ENCODE measurements at regions not wholly inside any gene's neighbourhood (a gene's known extent, or its start where the extent isn't known, plus 50 kb on each side); places are given as distances from the start of the nearest gene placed in this dataset.

- DNase-seq (ENCODE audit: low read depth): no peak
- no peak for TF ChIP-seq CTCF (conservative IDR thresholded peaks at IDR 0.05; ENCODE audit: control insufficient read depth, insufficient read depth, low read depth, low read length)
- no peak overlapping the region for H3K4me3 ChIP-seq (ENCODE audit: control insufficient read depth, low read depth, low read length)
Observed at GRCh38 chr13:107582171-107582570, 633.2 kb downstream of the LIG4 start.

GRCh38 chr13:107580741-107581412 lies 634.5 kb downstream of the LIG4 start:
- no peak for DNase-seq (ENCODE audit: low read depth)
- no peak overlapping the region for H3K4me3 ChIP-seq (ENCODE audit: control insufficient read depth, low read depth, low read length)
- no peak for TF ChIP-seq CTCF (conservative IDR thresholded peaks at IDR 0.05; ENCODE audit: control insufficient read depth, insufficient read depth, low read depth, low read length)

GRCh38 chr13:107576430-107576829 lies 638.9 kb downstream of the LIG4 start:
- no peak for TF ChIP-seq CTCF (conservative IDR thresholded peaks at IDR 0.05; ENCODE audit: control insufficient read depth, insufficient read depth, low read depth, low read length)
- no peak for DNase-seq (ENCODE audit: low read depth)
- no peak overlapping the region for H3K4me3 ChIP-seq (ENCODE audit: control insufficient read depth, low read depth, low read length)

DNA sequence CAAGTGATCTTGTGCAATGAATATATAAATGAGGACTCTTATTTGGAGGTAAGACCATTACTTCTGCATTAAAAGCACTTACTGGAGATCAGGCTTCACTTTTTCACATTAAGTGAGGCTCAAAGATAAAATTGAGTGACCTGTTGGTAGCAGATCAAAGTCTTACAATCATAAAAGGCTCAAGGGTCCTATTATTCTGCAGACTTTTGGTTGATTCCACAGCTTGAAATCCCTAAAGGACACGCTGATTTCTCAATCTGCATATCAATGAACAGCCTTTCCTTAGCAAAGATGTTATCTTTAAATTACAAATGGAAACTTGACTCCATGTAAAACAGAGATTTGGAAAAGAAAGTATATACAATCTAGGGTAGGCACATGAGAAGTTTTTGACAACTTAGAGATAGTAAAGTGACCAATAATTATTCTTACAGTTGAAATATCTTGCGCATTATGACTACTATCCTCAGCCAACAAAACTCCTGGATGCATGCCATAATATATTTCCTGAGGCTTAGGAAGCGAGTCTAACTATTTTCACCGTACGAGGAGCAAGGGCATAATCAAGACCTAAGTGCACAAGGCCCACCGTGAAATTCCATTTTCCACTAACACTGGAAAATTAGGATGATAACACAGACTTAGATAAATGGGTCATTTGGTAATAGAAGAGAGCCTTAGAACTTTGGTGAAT lies 640.7 kb downstream of the LIG4 start:
- DNase-seq (ENCODE audit: low read depth): no peak
- H3K4me3 ChIP-seq (ENCODE audit: control insufficient read depth, low read depth, low read length): no peak overlapping the region
- no peak for TF ChIP-seq CTCF (conservative IDR thresholded peaks at IDR 0.05; ENCODE audit: control insufficient read depth, insufficient read depth, low read depth, low read length)

- no peak for DNase-seq (ENCODE audit: low read depth)
- TF ChIP-seq CTCF (conservative IDR thresholded peaks at IDR 0.05; ENCODE audit: control insufficient read depth, insufficient read depth, low read depth, low read length): no peak
- no peak overlapping the region for H3K4me3 ChIP-seq (ENCODE audit: control insufficient read depth, low read depth, low read length)
Observed at GRCh38 chr13:107573184-107573583, 642.2 kb downstream of the LIG4 start.

DNA sequence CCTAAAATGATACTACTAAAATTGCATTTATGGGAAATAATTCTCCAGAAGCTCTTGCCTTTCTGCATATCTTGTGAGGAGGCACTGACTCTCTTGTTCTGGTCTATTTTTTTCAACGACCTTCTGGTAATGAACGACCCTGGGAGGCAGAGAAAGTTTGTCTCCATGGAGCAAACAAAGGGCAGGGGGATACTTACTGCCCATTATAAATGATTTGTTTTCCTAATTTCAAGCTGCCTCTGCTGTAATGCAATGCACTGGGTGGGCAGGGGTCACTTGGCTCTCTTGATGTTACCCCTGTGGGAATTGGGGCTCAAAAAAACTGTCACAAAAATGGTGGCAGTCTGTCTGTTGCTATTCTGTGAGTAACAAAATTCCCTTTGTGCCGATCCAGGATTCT lies 643.2 kb downstream of the LIG4 start:
- no peak for TF ChIP-seq CTCF (conservative IDR thresholded peaks at IDR 0.05; ENCODE audit: control insufficient read depth, insufficient read depth, low read depth, low read length)
- no peak overlapping the region for H3K4me3 ChIP-seq (ENCODE audit: control insufficient read depth, low read depth, low read length)

More for the DNA sequence above, 643.2 kb downstream of the LIG4 start:
- no peak for DNase-seq (ENCODE audit: low read depth)

Data from fibroblast of mammary gland (primary cell).